ENCODE measurements at regions not wholly inside any gene's neighbourhood (a gene's known extent, or its start where the extent isn't known, plus 50 kb on each side); places are given as distances from the start of the nearest gene placed in this dataset.
"Not testable (repeated sequence)": the region's sequence is repeated elsewhere in the genome, so short reads cannot be mapped to it uniquely, and the experiment has no call there.

- DNase-seq (ENCODE audit: extremely low read depth, low read depth): not testable (repeated sequence)
Measured at GRCh38 chr2:111596808-111597705, 286.9 kb downstream of the ANAPC1 start.

- not testable (repeated sequence) for DNase-seq (ENCODE audit: extremely low read depth, low read depth)
Measured at GRCh38 chr2:111598944-111599343, 285.0 kb downstream of the ANAPC1 start.

GRCh38 chr2:111602259-111602658, 281.7 kb downstream of the ANAPC1 start:
- DNase-seq (ENCODE audit: extremely low read depth, low read depth): not testable (repeated sequence)

GRCh38 chr2:111605798-111606197, 278.2 kb downstream of the ANAPC1 start:
- DNase-seq (ENCODE audit: extremely low read depth, low read depth): not testable (repeated sequence)

- DNase-seq (ENCODE audit: extremely low read depth, low read depth): not testable (repeated sequence)
Measured at GRCh38 chr2:111606632-111607031, 277.4 kb downstream of the ANAPC1 start.

- DNase-seq (ENCODE audit: extremely low read depth, low read depth): not testable (repeated sequence)
Measured at GRCh38 chr2:111609146-111609844, 274.7 kb downstream of the ANAPC1 start.

- not testable (repeated sequence) for DNase-seq (ENCODE audit: extremely low read depth, low read depth)
Measured at GRCh38 chr2:111610035-111610434, 274.0 kb downstream of the ANAPC1 start.

GRCh38 chr2:111616651-111617218, 267.3 kb downstream of the ANAPC1 start:
- DNase-seq (ENCODE audit: extremely low read depth, low read depth): no peak

- no peak for DNase-seq (ENCODE audit: extremely low read depth, low read depth)
Measured at GRCh38 chr2:111617299-111618225, 266.4 kb downstream of the ANAPC1 start.

- DNase-seq (ENCODE audit: extremely low read depth, low read depth): no peak
Measured at GRCh38 chr2:111618226-111618977, 265.6 kb downstream of the ANAPC1 start.

GRCh38 chr2:111618978-111619902, 264.8 kb downstream of the ANAPC1 start:
- DNase-seq (ENCODE audit: extremely low read depth, low read depth): no peak

- no peak for DNase-seq (ENCODE audit: extremely low read depth, low read depth)
Measured at GRCh38 chr2:111620281-111620680, 263.7 kb downstream of the ANAPC1 start.

- DNase-seq (ENCODE audit: extremely low read depth, low read depth): no peak
Measured at GRCh38 chr2:111622859-111623258, 261.1 kb downstream of the ANAPC1 start.

GRCh38 chr2:111623380-111623779, 260.6 kb downstream of the ANAPC1 start:
- no peak for DNase-seq (ENCODE audit: extremely low read depth, low read depth)

GRCh38 chr2:111624411-111625156, 259.4 kb downstream of the ANAPC1 start:
- DNase-seq (ENCODE audit: extremely low read depth, low read depth): peak; percentile 49

- DNase-seq (ENCODE audit: extremely low read depth, low read depth): not testable (repeated sequence)
Measured at GRCh38 chr2:111625157-111625537, 258.8 kb downstream of the ANAPC1 start.

- no peak for DNase-seq (ENCODE audit: extremely low read depth, low read depth)
Measured at GRCh38 chr2:111626037-111626864, 257.7 kb downstream of the ANAPC1 start.
